Thyroid gland (tissue), 4 donors: ENCODE measurements at regions not wholly inside any gene's neighbourhood (a gene's known extent, or its start where the extent isn't known, plus 50 kb on each side); places are given as distances from the start of the nearest gene placed in this dataset.

Experiments used
- DNase-seq, 2 donors: peaks; one replicate each; pipeline ENCODE4 v3.0.0-alpha.2; 2019
- H3K27ac ChIP-seq, 3 donors: fragments of 200-600 bp; sonication (generic); 1 replicate in 2 of 3; 2 replicates in 1 of 3; pipeline ENCODE4 v1.5.1; 2016 to 2019; ENCODE audit warnings: mild to moderate bottlenecking in 1 of 3, moderate library complexity in 1 of 3
- H3K27me3 ChIP-seq: fragments of 200-600 bp; sonication (generic); one replicate; pipeline ENCODE4 v1.5.1; 2019
- H3K36me3 ChIP-seq, 2 donors: fragments of 200-600 bp; sonication (generic); one replicate each; pipeline ENCODE4 v1.5.1; 2016 to 2019
- H3K4me1 ChIP-seq, 2 donors: fragments of 200-600 bp; sonication (generic); one replicate each; pipeline ENCODE4 v1.5.1; 2017 to 2019
- H3K4me3 ChIP-seq, 3 donors: fragments of 200-600 bp; sonication (generic); replicated peaks in 1 of 3; 1 replicate in 2 of 3; 2 replicates in 1 of 3; pipeline ENCODE4 v1.5.1; 2016; ENCODE audit warnings: mild to moderate bottlenecking in 1 of 3
- H3K9me3 ChIP-seq: fragments of 200-600 bp; sonication (generic); one replicate; pipeline ENCODE4 v1.5.1; 2017
- POLR2A ChIP-seq, 2 donors: fragments of 450-650 bp; IDR thresholded peaks; one replicate each; pipeline ENCODE4 v1.6.1; 2017; ENCODE audit warnings: antibody characterized with exemption in 2 of 2, mild to moderate bottlenecking in 2 of 2, moderate library complexity in 1 of 2
- WGBS, 2 donors: methylation state at CpG; one replicate each; pipeline ENCODE4 v1.1.5; 2017; 5-methylcytosine and 5-hydroxymethylcytosine counted together
- intact Hi-C: fragments of 100-400 bp; cut with DNase I; formaldehyde crosslinking; loops from one replicate; pipeline ENCODE4 v1.15.1; 2023
- TF ChIP-seq, protein P1 (sequence below), 6 experiments: fragments of 200-600 bp in 3 of 6; fragments of 450-650 bp in 3 of 6; sonication (generic) in 3 of 6; IDR thresholded peaks; one replicate each; pipeline ENCODE4 v1.5.1; 2016 to 2019; ENCODE audit warnings: antibody characterized with exemption in 6 of 6, mild to moderate bottlenecking in 2 of 6, inconsistent platforms in 1 of 6, moderate library complexity in 1 of 6

- intact Hi-C loops, result no loop called here
- no peaks in the 10 kb centered on the region for H3K27me3 ChIP-seq
- no peaks in the 10 kb centered on the region for H3K9me3 ChIP-seq
- no peaks in the 10 kb centered on the region for H3K36me3 ChIP-seq
- no peak overlapping the region for H3K4me3 ChIP-seq
- 35 to 37% methylated on average over 2 of the region's 2 CpGs for WGBS, 2 donors
- H3K4me1 ChIP-seq, result peaks cover 0 to 8% of the 10 kb centered on the region in 2 donors
- TF ChIP-seq POLR2A (IDR thresholded peaks at IDR 0.05), result no peak
- TF ChIP-seq, protein P1, sequence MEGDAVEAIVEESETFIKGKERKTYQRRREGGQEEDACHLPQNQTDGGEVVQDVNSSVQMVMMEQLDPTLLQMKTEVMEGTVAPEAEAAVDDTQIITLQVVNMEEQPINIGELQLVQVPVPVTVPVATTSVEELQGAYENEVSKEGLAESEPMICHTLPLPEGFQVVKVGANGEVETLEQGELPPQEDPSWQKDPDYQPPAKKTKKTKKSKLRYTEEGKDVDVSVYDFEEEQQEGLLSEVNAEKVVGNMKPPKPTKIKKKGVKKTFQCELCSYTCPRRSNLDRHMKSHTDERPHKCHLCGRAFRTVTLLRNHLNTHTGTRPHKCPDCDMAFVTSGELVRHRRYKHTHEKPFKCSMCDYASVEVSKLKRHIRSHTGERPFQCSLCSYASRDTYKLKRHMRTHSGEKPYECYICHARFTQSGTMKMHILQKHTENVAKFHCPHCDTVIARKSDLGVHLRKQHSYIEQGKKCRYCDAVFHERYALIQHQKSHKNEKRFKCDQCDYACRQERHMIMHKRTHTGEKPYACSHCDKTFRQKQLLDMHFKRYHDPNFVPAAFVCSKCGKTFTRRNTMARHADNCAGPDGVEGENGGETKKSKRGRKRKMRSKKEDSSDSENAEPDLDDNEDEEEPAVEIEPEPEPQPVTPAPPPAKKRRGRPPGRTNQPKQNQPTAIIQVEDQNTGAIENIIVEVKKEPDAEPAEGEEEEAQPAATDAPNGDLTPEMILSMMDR (IDR thresholded peaks at IDR 0.05), result no peak
- no peak for DNase-seq
- H3K27ac ChIP-seq, result no peak overlapping the region
These were observed 192.7 kb upstream of the LEF1 start for GRCh38 chr4:108361446-108361820.

GRCh38 chr4:108360754-108361445 is 192.2 kb upstream of the LEF1 start:
- peak; percentile 4 to 9 for DNase-seq
- 48% methylated on average over 12 of the region's 12 CpGs for WGBS, 2 donors
- H3K9me3 ChIP-seq, result no peaks in the 10 kb centered on the region
- H3K27ac ChIP-seq, result no peak overlapping the region
- intact Hi-C loops, result no loop called here
- no peaks in the 10 kb centered on the region for H3K36me3 ChIP-seq
- TF ChIP-seq, protein P1 (IDR thresholded peaks at IDR 0.05), result no peak
- TF ChIP-seq POLR2A (IDR thresholded peaks at IDR 0.05), result no peak
- H3K27me3 ChIP-seq, result no peaks in the 10 kb centered on the region
- peaks cover 0 to 8% of the 10 kb centered on the region in 2 donors for H3K4me1 ChIP-seq
- H3K4me3 ChIP-seq, result no peak overlapping the region

DNA sequence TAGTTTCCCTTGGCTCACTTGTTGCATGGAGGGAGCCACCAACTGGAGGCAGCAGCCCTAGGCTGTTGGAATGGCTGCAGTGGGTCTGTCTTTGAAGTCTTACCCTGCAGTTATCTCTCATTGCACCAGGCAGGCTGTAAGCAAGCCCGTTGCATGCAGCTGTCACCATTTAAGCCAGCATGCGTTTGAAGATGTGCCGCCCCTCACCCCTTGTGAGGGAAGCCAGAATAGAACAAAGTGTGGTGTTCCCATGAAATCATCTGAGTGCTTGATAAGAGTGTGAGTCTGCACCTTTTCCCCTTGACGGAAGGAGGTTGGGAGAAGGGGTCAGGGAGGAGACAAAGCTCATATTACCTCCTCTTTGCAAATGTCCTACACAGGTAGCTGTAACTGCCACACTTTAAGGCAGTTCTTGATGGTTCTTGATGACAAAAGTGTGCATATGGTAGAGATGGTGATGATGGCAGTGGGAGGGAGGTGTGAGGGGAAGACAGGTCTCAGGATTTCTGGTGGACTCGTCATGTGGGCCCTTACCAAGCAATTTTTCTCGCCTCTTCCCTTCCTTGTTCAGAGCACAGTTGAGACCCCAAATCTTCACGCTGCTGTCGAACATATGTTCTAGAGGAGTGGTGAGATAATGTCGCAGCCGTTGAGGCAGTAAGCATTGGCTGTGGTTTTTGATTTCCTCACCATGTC is 191.4 kb upstream of the LEF1 start:
- H3K36me3 ChIP-seq, result no peaks in the 10 kb centered on the region
- no peak overlapping the region for H3K4me3 ChIP-seq
- H3K27ac ChIP-seq, result no peak overlapping the region
- peaks cover 0 to 8% of the 10 kb centered on the region in 2 donors for H3K4me1 ChIP-seq
- H3K9me3 ChIP-seq, result no peaks in the 10 kb centered on the region
- intact Hi-C loops, result no loop called here
- no peaks in the 10 kb centered on the region for H3K27me3 ChIP-seq
- TF ChIP-seq, protein P1 (IDR thresholded peaks at IDR 0.05), result no peak
- no peak for TF ChIP-seq POLR2A (IDR thresholded peaks at IDR 0.05)
- no peak for DNase-seq
- 85 to 86% methylated on average over 10 of the region's 10 CpGs for WGBS, 2 donors

DNA sequence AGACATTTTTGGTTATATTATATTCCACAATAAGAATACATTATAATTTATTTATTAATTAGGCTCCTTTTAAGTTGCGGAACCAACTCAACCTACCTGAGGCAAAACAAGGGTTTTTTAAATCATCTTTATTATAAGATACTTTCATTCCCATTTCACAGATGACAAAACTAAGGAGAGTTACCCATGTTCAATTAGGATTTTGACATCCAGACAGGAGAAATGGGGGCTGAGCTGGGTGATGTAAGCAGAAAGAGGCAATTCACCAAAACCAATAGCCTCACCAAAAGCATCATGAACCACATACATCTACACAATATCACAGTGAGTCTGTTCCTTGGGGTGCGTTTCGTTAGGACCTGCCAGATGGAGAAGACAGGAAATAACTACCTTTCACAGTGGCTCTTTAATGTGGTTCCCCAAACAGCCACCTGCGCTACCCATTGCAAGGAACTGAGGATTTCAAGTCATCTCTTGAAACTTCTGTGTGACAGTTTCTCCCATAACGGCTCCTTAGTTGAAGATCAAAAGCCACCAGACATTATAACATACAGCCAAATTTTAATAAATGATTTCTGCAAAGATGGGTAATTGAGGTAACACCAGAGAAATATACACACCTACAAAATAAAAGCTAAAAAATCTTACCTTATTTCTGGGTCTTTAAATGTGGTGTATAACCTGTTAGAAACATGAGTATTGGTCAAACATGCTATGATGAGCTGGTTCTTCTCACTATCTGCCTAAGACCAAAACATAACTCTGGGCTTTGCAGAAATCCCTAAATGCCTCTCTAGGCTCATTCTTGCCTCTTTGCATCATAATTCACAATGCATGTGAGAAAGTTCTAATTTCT is 190.6 kb upstream of the LEF1 start:
- 87 to 95% methylated on average over 5 of the region's 5 CpGs for WGBS, 2 donors
- H3K9me3 ChIP-seq, result no peaks in the 10 kb centered on the region
- H3K4me3 ChIP-seq, result no peak overlapping the region
- H3K27me3 ChIP-seq, result no peaks in the 10 kb centered on the region
- no peaks in the 10 kb centered on the region for H3K36me3 ChIP-seq
- intact Hi-C loops, result no loop called here
- H3K4me1 ChIP-seq, result peaks cover 0 to 8% of the 10 kb centered on the region in 2 donors
- TF ChIP-seq, protein P1 (IDR thresholded peaks at IDR 0.05), result no peak
- H3K27ac ChIP-seq, result no peak overlapping the region
- no peak for DNase-seq
